HG02588 (cell line): ENCODE measurements at regions not wholly inside any gene's neighbourhood (a gene's known extent, or its start where the extent isn't known, plus 50 kb on each side); places are given as distances from the start of the nearest gene placed in this dataset.

ENCODE experiments used
- ATAC-seq: cut with Tn5 transposase; IDR thresholded peaks from one replicate; pipeline ENCODE4 v1.9.1; 2021; ENCODE audit warnings: mild to moderate bottlenecking, moderate library complexity; ENCODE audit not compliant: unreplicated experiment

GRCh38 chr1:106181866-106182265, 874.6 kb upstream of the PRMT6 start:
- ATAC-seq: no peak

- no peak for ATAC-seq
Measured at GRCh38 chr1:106185089-106185488, 871.4 kb upstream of the PRMT6 start.

GRCh38 chr1:106189780-106190179, 866.7 kb upstream of the PRMT6 start:
- no peak for ATAC-seq

- no peak for ATAC-seq
Measured at GRCh38 chr1:106194206-106194605, 862.3 kb upstream of the PRMT6 start.

- no peak for ATAC-seq
Measured at GRCh38 chr1:106200711-106201110, 855.8 kb upstream of the PRMT6 start.

GRCh38 chr1:106207185-106207584, 849.3 kb upstream of the PRMT6 start:
- no peak for ATAC-seq

GRCh38 chr1:106217765-106218164, 838.7 kb upstream of the PRMT6 start:
- no peak for ATAC-seq

- no peak for ATAC-seq
Measured at GRCh38 chr1:106222403-106222802, 834.1 kb upstream of the PRMT6 start.

GRCh38 chr1:106223213-106223612, 833.3 kb upstream of the PRMT6 start:
- ATAC-seq: no peak

GRCh38 chr1:106224426-106224825, 832.0 kb upstream of the PRMT6 start:
- no peak for ATAC-seq

- no peak for ATAC-seq
Measured at GRCh38 chr1:106225403-106225802, 831.1 kb upstream of the PRMT6 start.

- no peak for ATAC-seq
Measured at GRCh38 chr1:106226550-106226949, 829.9 kb upstream of the PRMT6 start.

- ATAC-seq: no peak
Measured at GRCh38 chr1:106232128-106232527, 824.3 kb upstream of the PRMT6 start.

- no peak for ATAC-seq
Measured at GRCh38 chr1:106233511-106233910, 823.0 kb upstream of the PRMT6 start.

GRCh38 chr1:106249365-106249764, 807.1 kb upstream of the PRMT6 start:
- ATAC-seq: no peak

- no peak for ATAC-seq
Measured at GRCh38 chr1:106249810-106250209, 806.7 kb upstream of the PRMT6 start.

- ATAC-seq: no peak
Measured at GRCh38 chr1:106254748-106255147, 801.7 kb upstream of the PRMT6 start.

GRCh38 chr1:106266786-106267185, 789.7 kb upstream of the PRMT6 start:
- no peak for ATAC-seq

GRCh38 chr1:106268070-106268469, 788.4 kb upstream of the PRMT6 start:
- no peak for ATAC-seq

- no peak for ATAC-seq
Measured at GRCh38 chr1:106276871-106277270, 779.6 kb upstream of the PRMT6 start.

- ATAC-seq: no peak
Measured at GRCh38 chr1:106277786-106278185, 778.7 kb upstream of the PRMT6 start.

GRCh38 chr1:106278716-106279115, 777.8 kb upstream of the PRMT6 start:
- ATAC-seq: no peak

- no peak for ATAC-seq
Measured at GRCh38 chr1:106289265-106289928, 767.1 kb upstream of the PRMT6 start.
